H1 (cell line): ENCODE measurements at regions not wholly inside any gene's neighbourhood (a gene's known extent, or its start where the extent isn't known, plus 50 kb on each side); places are given as distances from the start of the nearest gene placed in this dataset.

Experiments
- CTCF ChIA-PET: fragments of 300-600 bp; sonication (Branson Sonifier 250); formaldehyde crosslinking; loops from one replicate; lab custom pipeline; 2021; ENCODE audit not compliant: partially characterized antibody; lab: Charles Lee
- POLR2A ChIA-PET: fragments of 300-600 bp; sonication (Branson Sonifier 250); formaldehyde crosslinking; loops from one replicate; lab custom pipeline; 2021; ENCODE audit warnings: inconsistent platforms; ENCODE audit not compliant: partially characterized antibody; lab: Charles Lee
- DNase-seq, 2 experiments: peaks; one replicate each; pipeline versions ENCODE4 v3.0.0 to v3.0.0-alpha.2; 2010 to 2022; ENCODE audit warnings: low spot score in 2 of 2, low read depth in 1 of 2, mixed read lengths in 1 of 2
- FAIRE-seq: peaks from 2 replicates; lab custom pipeline; 2011; peaks lifted over from hg19 to GRCh38; lab: Jason Lieb, UNC
- H2AFZ ChIP-seq: 2 replicates; pipeline ENCODE4 v1.8.1; 2012; ENCODE audit warnings: low read length, inconsistent platforms
- H2AK5ac ChIP-seq: 2 replicates; pipeline ENCODE4 v1.6.1; 2013; ENCODE audit warnings: low read depth, low read length
- H2BK120ac ChIP-seq: replicated peaks from 2 replicates; pipeline ENCODE3; 2013; ENCODE audit warnings: low read depth, low read length, inconsistent platforms
- H2BK12ac ChIP-seq: 2 replicates; pipeline ENCODE4 v1.6.1; 2013; ENCODE audit warnings: low read depth, low read length
- H2BK15ac ChIP-seq: 2 replicates; pipeline ENCODE4 v1.6.1; 2013; ENCODE audit warnings: low read length
- H2BK20ac ChIP-seq: 2 replicates; pipeline ENCODE4 v1.6.1; 2013; ENCODE audit warnings: low read length
- H2BK5ac ChIP-seq: 2 replicates; pipeline ENCODE4 v1.6.1; 2013; ENCODE audit warnings: low read depth, low read length
- H3K14ac ChIP-seq: 2 replicates; pipeline ENCODE4 v1.6.1; 2013; ENCODE audit warnings: inconsistent platforms; ENCODE audit not compliant: insufficient read length
- H3K18ac ChIP-seq: 2 replicates; pipeline ENCODE4 v1.6.1; 2013; ENCODE audit warnings: low read length; ENCODE audit errors: extremely low read depth
- H3K23ac ChIP-seq: 2 replicates; pipeline ENCODE4 v1.6.1; 2013; ENCODE audit warnings: inconsistent platforms; ENCODE audit not compliant: insufficient read length
- H3K23me2 ChIP-seq: 2 replicates; pipeline ENCODE4 v1.6.1; 2013; ENCODE audit warnings: low read depth, low read length
- H3K27ac ChIP-seq: 2 replicates; pipeline ENCODE4 v1.6.1; 2011; ENCODE audit warnings: low read depth, low read length, inconsistent platforms
- H3K27me3 ChIP-seq, 4 experiments: replicated peaks in 1 of 4; 1 replicate in 1 of 4; 2 replicates in 3 of 4; pipeline versions ENCODE4 v1.6.1 to v1.8.1; 2011 to 2013; ENCODE audit warnings: low read length in 3 of 4, mild to moderate bottlenecking in 3 of 4, inconsistent platforms in 2 of 4, mixed read lengths in 2 of 4, moderate library complexity in 1 of 4; ENCODE audit not compliant: control insufficient read depth in 3 of 4, insufficient read depth in 3 of 4; ENCODE audit errors: extremely low read depth in 1 of 4
- H3K36me3 ChIP-seq, 4 experiments: 2 replicates each; pipeline versions ENCODE4 v1.6.1 to v1.8.1; 2011 to 2013; ENCODE audit warnings: mild to moderate bottlenecking in 4 of 4, low read length in 3 of 4, moderate library complexity in 2 of 4, control low read depth in 1 of 4, inconsistent platforms in 1 of 4; ENCODE audit not compliant: insufficient read depth in 4 of 4, control insufficient read depth in 2 of 4
- H3K4ac ChIP-seq: replicated peaks from 2 replicates; pipeline ENCODE3; 2013; ENCODE audit warnings: low read length, low read depth, mixed read lengths, inconsistent platforms; ENCODE audit not compliant: insufficient read length
- H3K4me1 ChIP-seq, 4 experiments: replicated peaks in 1 of 4; 1 replicate in 1 of 4; 2 replicates in 3 of 4; pipeline versions ENCODE4 v1.6.1 to v1.8.1; 2011 to 2013; ENCODE audit warnings: low read length in 3 of 4, inconsistent platforms in 2 of 4, mixed read lengths in 1 of 4; ENCODE audit not compliant: insufficient read depth in 4 of 4, control insufficient read depth in 3 of 4
- H3K4me2 ChIP-seq, 2 experiments: 2 replicates each; pipeline versions ENCODE4 v1.6.1 to v1.8.1; 2011 to 2013; ENCODE audit warnings: low read depth in 2 of 2, low read length in 2 of 2, control low read depth in 1 of 2, inconsistent platforms in 1 of 2, mild to moderate bottlenecking in 1 of 2; ENCODE audit not compliant: insufficient read depth in 1 of 2
- H3K4me3 ChIP-seq, 4 experiments: fragments of 200-600, 300-600 bp in 1 of 4; sonication (generic), shearing (Covaris generic), sonication (Bioruptor Twin) in 1 of 4; 2 replicates each; pipeline versions ENCODE4 v1.5.1 to v1.8.1; 2011 to 2016; ENCODE audit warnings: low read length in 4 of 4, low read depth in 3 of 4, control low read depth in 2 of 4, inconsistent platforms in 2 of 4, mild to moderate bottlenecking in 2 of 4, mixed read lengths in 1 of 4, moderate library complexity in 1 of 4; ENCODE audit not compliant: insufficient read depth in 2 of 4; ENCODE audit errors: extremely low read depth in 1 of 4
- H3K56ac ChIP-seq: replicated peaks from 2 replicates; pipeline ENCODE3; 2013; ENCODE audit warnings: low read depth, mild to moderate bottlenecking, mixed read lengths, low read length, inconsistent platforms; ENCODE audit not compliant: insufficient read length
- H3K79me1 ChIP-seq: 2 replicates; pipeline ENCODE4 v1.6.1; 2013; ENCODE audit warnings: low read depth, low read length, control low read depth
- H3K79me2 ChIP-seq, 2 experiments: 2 replicates each; pipeline versions ENCODE4 v1.6.1 to v1.8.1; 2012 to 2013; ENCODE audit warnings: low read length in 2 of 2, mild to moderate bottlenecking in 2 of 2, inconsistent platforms in 1 of 2; ENCODE audit not compliant: insufficient read depth in 2 of 2, control insufficient read depth in 1 of 2
- H3K9ac ChIP-seq, 4 experiments: replicated peaks in 1 of 4; 1 replicate in 1 of 4; 2 replicates in 3 of 4; pipeline versions ENCODE4 v1.6.1 to v1.8.1; 2011 to 2013; ENCODE audit warnings: low read depth in 3 of 4, low read length in 3 of 4, control low read depth in 2 of 4, mild to moderate bottlenecking in 2 of 4, moderate library complexity in 2 of 4, inconsistent platforms in 1 of 4; ENCODE audit errors: extremely low read depth in 1 of 4
- H3K9me3 ChIP-seq, 2 experiments: 2 replicates each; pipeline versions ENCODE4 v1.6.1 to v1.8.1; 2012 to 2013; ENCODE audit warnings: mild to moderate bottlenecking in 2 of 2, moderate library complexity in 2 of 2, control low read depth in 1 of 2, inconsistent platforms in 1 of 2, low read depth in 1 of 2, low read length in 1 of 2, mixed read lengths in 1 of 2; ENCODE audit not compliant: insufficient read depth in 2 of 2
- H4K20me1 ChIP-seq, 2 experiments: replicated peaks in 1 of 2; 2 replicates each; pipeline versions ENCODE3 to v1.8.1; 2011 to 2013; ENCODE audit warnings: inconsistent platforms in 2 of 2, low read length in 2 of 2, mild to moderate bottlenecking in 1 of 2; ENCODE audit not compliant: insufficient read depth in 2 of 2, control insufficient read depth in 1 of 2
- H4K5ac ChIP-seq: 2 replicates; pipeline ENCODE4 v1.6.1; 2013; ENCODE audit warnings: low read length, low read depth, mixed read lengths, inconsistent platforms; ENCODE audit not compliant: insufficient read length
- H4K8ac ChIP-seq: 2 replicates; pipeline ENCODE4 v1.8.0; 2013; ENCODE audit warnings: mild to moderate bottlenecking, moderate library complexity, low read length, inconsistent platforms; ENCODE audit not compliant: insufficient read depth; ENCODE audit errors: extremely low read depth
- H4K91ac ChIP-seq: replicated peaks from 2 replicates; pipeline ENCODE3; 2013; ENCODE audit warnings: low read length, mixed read lengths, inconsistent platforms; ENCODE audit not compliant: insufficient read length
- KDM4A ChIP-seq: IDR thresholded peaks from one replicate; pipeline ENCODE4 v1.7.1; 2012; ENCODE audit warnings: low read depth, mild to moderate bottlenecking, moderate library complexity, low read length, inconsistent platforms; ENCODE audit not compliant: severe bottlenecking
- MAX ChIP-seq: IDR thresholded peaks from 2 replicates; pipeline ENCODE4 v1.6.1; 2012; ENCODE audit warnings: inconsistent platforms
- POLR2AphosphoS5 ChIP-seq: IDR thresholded peaks from 2 replicates; pipeline ENCODE4 v1.6.1; 2011; ENCODE audit warnings: low read depth, low read length
- RXRA ChIP-seq: IDR thresholded peaks from 2 replicates; pipeline ENCODE4 v1.6.1; 2011; ENCODE audit warnings: low read depth, mild to moderate bottlenecking, low read length, moderate library complexity; ENCODE audit not compliant: insufficient read depth
- SIN3A ChIP-seq, 2 experiments: IDR thresholded peaks in 1 of 2; conservative IDR thresholded peaks in 1 of 2; 2 replicates each; pipeline ENCODE4 v1.6.1; 2011 to 2012; ENCODE audit warnings: low read length in 2 of 2, improper control_type of control experiment in 1 of 2, low read depth in 1 of 2, mild to moderate bottlenecking in 1 of 2
- SP1 ChIP-seq: IDR thresholded peaks from 2 replicates; pipeline ENCODE4 v1.6.1; 2011; ENCODE audit warnings: low read depth, low read length
- WGBS, 2 experiments: shearing (Covaris generic) in 1 of 2; methylation state at CpG; one replicate each; pipeline versions ENCODE4 v1.1.6 to v1.1.7; 2013 to 2015; ENCODE audit warnings: low lambda C conversion rate in 2 of 2, mixed read lengths in 2 of 2, inconsistent platforms in 1 of 2, low coverage in 1 of 2, missing lambda C conversion rate in 1 of 2; ENCODE audit not compliant: insufficient replicate concordance in 2 of 2, insufficient coverage in 1 of 2, insufficient read length in 1 of 2; ENCODE audit errors: extremely low coverage in 1 of 2, missing lambda C conversion rate in 1 of 2; 5-methylcytosine and 5-hydroxymethylcytosine counted together
- TF ChIP-seq, protein P1 (sequence below): IDR thresholded peaks from 2 replicates; pipeline ENCODE4 v1.6.1; 2011; ENCODE audit warnings: low read length, improper control_type of control experiment

GRCh38 chr10:90674928-90675327 is 182.9 kb downstream of the HTR7 start:
- Histone ChIP-seq H3K9me3 (no peaks in the 10 kb centered on the region), H3K27ac (no peak overlapping the region), H2BK15ac (no peak overlapping the region)

More at GRCh38 chr10:90674928-90675327, 182.9 kb downstream of the HTR7 start:
- Histone ChIP-seq H3K4me2 (no peak overlapping the region), H2AK5ac (no peak overlapping the region), H4K20me1 (no peaks in the 10 kb centered on the region), H3K4me3 (no peak overlapping the region), H3K79me2 (no peaks in the 10 kb centered on the region), H3K79me1 (no peaks in the 10 kb centered on the region), H2AFZ (no peak overlapping the region), H3K56ac (no peak overlapping the region), H3K9ac (no peak overlapping the region), H3K14ac (no peak overlapping the region), H4K5ac (no peak overlapping the region), H3K27me3 (no peaks in the 10 kb centered on the region), H2BK120ac (no peak overlapping the region), H3K4me1 (no peaks in the 10 kb centered on the region), H3K4ac (no peak overlapping the region), H3K23ac (no peak overlapping the region), H2BK20ac (no peak overlapping the region), H4K91ac (no peak overlapping the region), H3K36me3 (no peaks in the 10 kb centered on the region), H4K8ac (no peak overlapping the region), H2BK5ac (no peak overlapping the region), H2BK12ac (no peak overlapping the region), H3K18ac (no peak overlapping the region), H3K23me2 (no peaks in the 10 kb centered on the region)
- no peak for FAIRE-seq
- ChIA-PET CTCF (no interaction called here), POLR2A (no interaction called here)
- TF ChIP-seq SP1 (no peak), KDM4A (no peak), MAX (no peak), POLR2AphosphoS5 (no peak), RXRA (no peak), SIN3A (conservative IDR thresholded peaks at IDR 0.05 in 1 of 2, IDR thresholded peaks at IDR 0.05 in 1 of 2; ENCODE audit: low read depth in 1 of 2, low read length in 2 of 2) (no peak)
- TF ChIP-seq, protein P1, sequence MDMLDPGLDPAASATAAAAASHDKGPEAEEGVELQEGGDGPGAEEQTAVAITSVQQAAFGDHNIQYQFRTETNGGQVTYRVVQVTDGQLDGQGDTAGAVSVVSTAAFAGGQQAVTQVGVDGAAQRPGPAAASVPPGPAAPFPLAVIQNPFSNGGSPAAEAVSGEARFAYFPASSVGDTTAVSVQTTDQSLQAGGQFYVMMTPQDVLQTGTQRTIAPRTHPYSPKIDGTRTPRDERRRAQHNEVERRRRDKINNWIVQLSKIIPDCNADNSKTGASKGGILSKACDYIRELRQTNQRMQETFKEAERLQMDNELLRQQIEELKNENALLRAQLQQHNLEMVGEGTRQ = no peak
- no peak for DNase-seq
- WGBS, 2 experiments = 91% methylated on average over 5 of the region's 5 CpGs; no CpG with 5 or more reads in 1 of the 2 experiments
